ENCODE measurements at regions not wholly inside any gene's neighbourhood (a gene's known extent, or its start where the extent isn't known, plus 50 kb on each side); places are given as distances from the start of the nearest gene placed in this dataset.

DNA sequence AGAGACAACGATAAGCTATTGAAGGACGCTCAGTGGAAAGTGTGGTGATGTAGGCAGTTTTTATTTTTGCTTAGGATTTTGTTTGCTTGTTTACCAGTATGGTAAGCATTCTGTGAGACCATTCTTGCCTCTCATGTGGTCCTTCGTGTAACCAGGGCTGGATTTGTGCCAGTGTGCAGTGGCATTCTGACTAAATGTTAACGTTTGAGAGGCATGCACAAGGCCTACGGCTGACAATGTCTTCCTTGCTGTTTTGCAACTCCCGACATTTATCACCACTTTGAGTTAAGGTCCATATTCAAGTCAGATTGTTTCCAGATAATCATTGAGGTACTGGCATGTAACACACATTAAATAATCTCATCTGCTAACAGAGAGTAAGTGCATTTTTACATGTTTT lies 102.3 kb upstream of the BCAT1 start:
- TF ChIP-seq, protein P1, sequence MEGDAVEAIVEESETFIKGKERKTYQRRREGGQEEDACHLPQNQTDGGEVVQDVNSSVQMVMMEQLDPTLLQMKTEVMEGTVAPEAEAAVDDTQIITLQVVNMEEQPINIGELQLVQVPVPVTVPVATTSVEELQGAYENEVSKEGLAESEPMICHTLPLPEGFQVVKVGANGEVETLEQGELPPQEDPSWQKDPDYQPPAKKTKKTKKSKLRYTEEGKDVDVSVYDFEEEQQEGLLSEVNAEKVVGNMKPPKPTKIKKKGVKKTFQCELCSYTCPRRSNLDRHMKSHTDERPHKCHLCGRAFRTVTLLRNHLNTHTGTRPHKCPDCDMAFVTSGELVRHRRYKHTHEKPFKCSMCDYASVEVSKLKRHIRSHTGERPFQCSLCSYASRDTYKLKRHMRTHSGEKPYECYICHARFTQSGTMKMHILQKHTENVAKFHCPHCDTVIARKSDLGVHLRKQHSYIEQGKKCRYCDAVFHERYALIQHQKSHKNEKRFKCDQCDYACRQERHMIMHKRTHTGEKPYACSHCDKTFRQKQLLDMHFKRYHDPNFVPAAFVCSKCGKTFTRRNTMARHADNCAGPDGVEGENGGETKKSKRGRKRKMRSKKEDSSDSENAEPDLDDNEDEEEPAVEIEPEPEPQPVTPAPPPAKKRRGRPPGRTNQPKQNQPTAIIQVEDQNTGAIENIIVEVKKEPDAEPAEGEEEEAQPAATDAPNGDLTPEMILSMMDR (IDR thresholded peaks at IDR 0.05) = no peak
- TF ChIP-seq POLR2A (IDR thresholded peaks at IDR 0.05) (no peak), EP300 (IDR thresholded peaks at IDR 0.05) (no peak), POLR2AphosphoS5 (IDR thresholded peaks at IDR 0.05) (no peak)

Measured in upper lobe of left lung (tissue), 4 donors.